ENCODE measurements at regions not wholly inside any gene's neighbourhood (a gene's known extent, or its start where the extent isn't known, plus 50 kb on each side); places are given as distances from the start of the nearest gene placed in this dataset.

- peaks cover 7% of the 10 kb centered on the region; the same call in 1 of the 2 replicates for H3K4me1 ChIP-seq (ENCODE audit: insufficient read depth, low read length)
- H3K36me3 ChIP-seq (ENCODE audit: insufficient read depth, low read length), result no peaks in the 10 kb centered on the region
- H3K9me3 ChIP-seq (ENCODE audit: control insufficient read depth, insufficient read depth, low read length), result peaks cover 7% of the 10 kb centered on the region; the same call in 1 of the 2 replicates
- H3K9ac ChIP-seq (ENCODE audit: low read depth, low read length), result no peak overlapping the region
Measured at GRCh38 chr11:19395050-19395449, 154.3 kb upstream of the E2F8 start.

GRCh38 chr11:19394525-19395016 is 153.8 kb upstream of the E2F8 start:
- Histone ChIP-seq H3K36me3 (ENCODE audit: insufficient read depth, low read length) (no peaks in the 10 kb centered on the region), H3K9me3 (ENCODE audit: control insufficient read depth, insufficient read depth, low read length) (peaks cover 7% of the 10 kb centered on the region; the same call in 1 of the 2 replicates), H3K4me1 (ENCODE audit: insufficient read depth, low read length) (peaks cover 7% of the 10 kb centered on the region; the same call in 1 of the 2 replicates), H3K9ac (ENCODE audit: low read depth, low read length) (no peak overlapping the region)

- H3K36me3 ChIP-seq (ENCODE audit: insufficient read depth, low read length), result no peaks in the 10 kb centered on the region
- H3K9ac ChIP-seq (ENCODE audit: low read depth, low read length), result no peak overlapping the region
- peaks cover 7% of the 10 kb centered on the region; the same call in 1 of the 2 replicates for H3K9me3 ChIP-seq (ENCODE audit: control insufficient read depth, insufficient read depth, low read length)
- peaks cover 7% of the 10 kb centered on the region; the same call in 1 of the 2 replicates for H3K4me1 ChIP-seq (ENCODE audit: insufficient read depth, low read length)
Measured at GRCh38 chr11:19393941-19394340, 153.2 kb upstream of the E2F8 start.

GRCh38 chr11:19392847-19393518 is 152.2 kb upstream of the E2F8 start:
- Histone ChIP-seq H3K4me1 (ENCODE audit: insufficient read depth, low read length) (peaks cover 7% of the 10 kb centered on the region; the same call in 1 of the 2 replicates), H3K36me3 (ENCODE audit: insufficient read depth, low read length) (no peaks in the 10 kb centered on the region), H3K9me3 (ENCODE audit: control insufficient read depth, insufficient read depth, low read length) (peaks cover 7% of the 10 kb centered on the region; the same call in 1 of the 2 replicates), H3K9ac (ENCODE audit: low read depth, low read length) (no peak overlapping the region)

GRCh38 chr11:19392321-19392720 is 151.6 kb upstream of the E2F8 start:
- Histone ChIP-seq H3K9me3 (ENCODE audit: control insufficient read depth, insufficient read depth, low read length) (peaks cover 7% of the 10 kb centered on the region; the same call in 1 of the 2 replicates), H3K9ac (ENCODE audit: low read depth, low read length) (no peak overlapping the region), H3K4me1 (ENCODE audit: insufficient read depth, low read length) (peaks cover 7% of the 10 kb centered on the region; the same call in 1 of the 2 replicates), H3K36me3 (ENCODE audit: insufficient read depth, low read length) (no peaks in the 10 kb centered on the region)

GRCh38 chr11:19391652-19392051 is 150.9 kb upstream of the E2F8 start:
- H3K9ac ChIP-seq (ENCODE audit: low read depth, low read length), result no peak overlapping the region
- no peaks in the 10 kb centered on the region for H3K36me3 ChIP-seq (ENCODE audit: insufficient read depth, low read length)
- H3K4me1 ChIP-seq (ENCODE audit: insufficient read depth, low read length), result peaks cover 7% of the 10 kb centered on the region; the same call in 1 of the 2 replicates
- H3K9me3 ChIP-seq (ENCODE audit: control insufficient read depth, insufficient read depth, low read length), result peaks cover 7% of the 10 kb centered on the region; the same call in 1 of the 2 replicates

- H3K9ac ChIP-seq (ENCODE audit: low read depth, low read length), result no peak overlapping the region
Measured at GRCh38 chr11:19391026-19391425, 150.3 kb upstream of the E2F8 start.

GRCh38 chr11:19389787-19390303 is 149.1 kb upstream of the E2F8 start:
- Histone ChIP-seq H3K9ac (ENCODE audit: low read depth, low read length) (no peak overlapping the region), H3K36me3 (ENCODE audit: insufficient read depth, low read length) (no peaks in the 10 kb centered on the region), H3K9me3 (ENCODE audit: control insufficient read depth, insufficient read depth, low read length) (peaks cover 7% of the 10 kb centered on the region; the same call in 1 of the 2 replicates), H3K4me1 (ENCODE audit: insufficient read depth, low read length) (no peaks in the 10 kb centered on the region)

More at GRCh38 chr11:19391026-19391425, 150.3 kb upstream of the E2F8 start:
- peaks cover 7% of the 10 kb centered on the region; the same call in 1 of the 2 replicates for H3K4me1 ChIP-seq (ENCODE audit: insufficient read depth, low read length)
- peaks cover 7% of the 10 kb centered on the region; the same call in 1 of the 2 replicates for H3K9me3 ChIP-seq (ENCODE audit: control insufficient read depth, insufficient read depth, low read length)
- H3K36me3 ChIP-seq (ENCODE audit: insufficient read depth, low read length), result no peaks in the 10 kb centered on the region

DNA sequence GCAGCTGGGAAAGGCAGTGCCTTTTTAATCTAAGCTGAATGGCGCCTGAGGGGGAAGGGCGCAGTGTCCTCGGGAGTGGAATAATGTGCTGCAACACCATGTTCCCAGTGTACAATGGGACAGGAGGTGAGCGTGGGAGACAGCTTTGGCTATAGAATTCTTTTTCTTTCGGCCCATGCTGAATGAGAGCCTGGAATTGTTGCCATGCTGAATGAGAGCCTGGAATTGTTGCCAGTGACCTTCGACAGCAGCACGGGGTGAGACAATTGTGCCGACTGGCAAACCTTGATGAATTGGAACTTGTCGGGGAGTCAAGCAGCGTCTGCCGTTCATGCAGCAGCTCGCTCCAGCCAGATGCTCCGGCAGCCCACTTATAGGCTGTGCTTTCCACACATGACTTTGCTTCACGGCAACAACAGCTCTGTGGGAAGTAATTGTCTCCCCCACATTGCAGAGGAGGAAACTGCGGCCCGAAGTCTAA is 141.4 kb upstream of the E2F8 start:
- Histone ChIP-seq H3K4me1 (ENCODE audit: insufficient read depth, low read length) (no peaks in the 10 kb centered on the region), H3K9me3 (ENCODE audit: control insufficient read depth, insufficient read depth, low read length) (no peaks in the 10 kb centered on the region), H3K36me3 (ENCODE audit: insufficient read depth, low read length) (no peaks in the 10 kb centered on the region), H3K9ac (ENCODE audit: low read depth, low read length) (no peak overlapping the region)

- no peaks in the 10 kb centered on the region for H3K4me1 ChIP-seq (ENCODE audit: insufficient read depth, low read length)
- H3K9ac ChIP-seq (ENCODE audit: low read depth, low read length), result no peak overlapping the region
- no peaks in the 10 kb centered on the region for H3K36me3 ChIP-seq (ENCODE audit: insufficient read depth, low read length)
- no peaks in the 10 kb centered on the region for H3K9me3 ChIP-seq (ENCODE audit: control insufficient read depth, insufficient read depth, low read length)
Measured at GRCh38 chr11:19380375-19380774, 139.6 kb upstream of the E2F8 start.

- Histone ChIP-seq H3K36me3 (ENCODE audit: insufficient read depth, low read length) (no peaks in the 10 kb centered on the region), H3K4me1 (ENCODE audit: insufficient read depth, low read length) (no peaks in the 10 kb centered on the region), H3K9ac (ENCODE audit: low read depth, low read length) (no peak overlapping the region), H3K9me3 (ENCODE audit: control insufficient read depth, insufficient read depth, low read length) (no peaks in the 10 kb centered on the region)
Measured at GRCh38 chr11:19379465-19379864, 138.7 kb upstream of the E2F8 start.

GRCh38 chr11:19378814-19379213 is 138.1 kb upstream of the E2F8 start:
- H3K36me3 ChIP-seq (ENCODE audit: insufficient read depth, low read length), result no peaks in the 10 kb centered on the region
- no peaks in the 10 kb centered on the region for H3K4me1 ChIP-seq (ENCODE audit: insufficient read depth, low read length)
- H3K9me3 ChIP-seq (ENCODE audit: control insufficient read depth, insufficient read depth, low read length), result no peaks in the 10 kb centered on the region
- no peak overlapping the region for H3K9ac ChIP-seq (ENCODE audit: low read depth, low read length)

- Histone ChIP-seq H3K36me3 (ENCODE audit: insufficient read depth, low read length) (no peaks in the 10 kb centered on the region), H3K9me3 (ENCODE audit: control insufficient read depth, insufficient read depth, low read length) (no peaks in the 10 kb centered on the region), H3K9ac (ENCODE audit: low read depth, low read length) (no peak overlapping the region), H3K4me1 (ENCODE audit: insufficient read depth, low read length) (no peaks in the 10 kb centered on the region)
Measured at GRCh38 chr11:19377881-19378280, 137.1 kb upstream of the E2F8 start.

DNA sequence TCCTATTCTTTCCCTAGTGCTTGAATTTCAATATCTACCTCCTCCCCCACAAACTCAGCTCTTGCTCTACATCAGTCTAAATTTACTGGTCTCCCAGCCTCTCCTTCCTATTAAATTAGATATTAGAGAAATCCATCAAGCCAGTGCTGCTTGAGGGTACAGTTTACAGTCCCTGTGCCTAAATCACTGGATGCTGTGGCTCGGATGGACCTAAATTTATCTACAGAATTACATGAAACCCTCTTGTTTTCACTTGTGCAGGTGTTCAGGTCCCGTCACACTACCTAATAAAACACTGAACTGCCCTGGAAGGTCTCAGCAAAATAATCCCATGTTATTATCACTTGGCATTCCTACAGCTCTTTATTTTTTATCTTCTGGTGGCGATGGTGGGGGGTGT is 134.7 kb upstream of the E2F8 start:
- Histone ChIP-seq H3K4me1 (ENCODE audit: insufficient read depth, low read length) (no peaks in the 10 kb centered on the region), H3K9ac (ENCODE audit: low read depth, low read length) (no peak overlapping the region), H3K36me3 (ENCODE audit: insufficient read depth, low read length) (no peaks in the 10 kb centered on the region), H3K9me3 (ENCODE audit: control insufficient read depth, insufficient read depth, low read length) (no peaks in the 10 kb centered on the region)

DNA sequence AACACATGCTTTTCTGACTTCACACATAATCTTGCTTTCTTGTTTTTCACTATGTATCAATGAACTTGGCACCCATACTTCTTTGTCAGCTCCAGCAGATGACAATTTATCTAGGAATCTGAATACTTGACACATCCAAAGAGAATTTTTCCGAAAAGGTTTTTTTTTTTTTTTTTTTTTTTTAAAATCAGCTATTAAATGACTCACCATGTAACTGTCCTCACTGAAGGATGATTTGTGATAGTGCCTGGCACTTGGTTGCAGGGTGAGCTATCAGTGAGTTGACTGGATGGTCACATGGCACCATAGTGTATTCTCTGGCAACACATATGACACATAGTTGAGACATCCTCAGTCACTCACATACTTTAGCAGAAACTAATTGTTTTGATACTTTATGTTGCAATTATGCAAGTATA is 133.4 kb upstream of the E2F8 start:
- Histone ChIP-seq H3K9ac (ENCODE audit: low read depth, low read length) (no peak overlapping the region), H3K9me3 (ENCODE audit: control insufficient read depth, insufficient read depth, low read length) (no peaks in the 10 kb centered on the region), H3K4me1 (ENCODE audit: insufficient read depth, low read length) (no peaks in the 10 kb centered on the region), H3K36me3 (ENCODE audit: insufficient read depth, low read length) (no peaks in the 10 kb centered on the region)

Data from ES-I3 (cell line).